HG03432 (cell line): ENCODE measurements at regions not wholly inside any gene's neighbourhood (a gene's known extent, or its start where the extent isn't known, plus 50 kb on each side); places are given as distances from the start of the nearest gene placed in this dataset.
"Not testable (repeated sequence)": the region's sequence is repeated elsewhere in the genome, so short reads cannot be mapped to it uniquely, and the experiment has no call there.

Experiments used
- ATAC-seq: cut with Tn5 transposase; IDR thresholded peaks from one replicate; pipeline ENCODE4 v1.9.1; 2021; ENCODE audit warnings: mild to moderate bottlenecking, moderate library complexity; ENCODE audit not compliant: unreplicated experiment

DNA sequence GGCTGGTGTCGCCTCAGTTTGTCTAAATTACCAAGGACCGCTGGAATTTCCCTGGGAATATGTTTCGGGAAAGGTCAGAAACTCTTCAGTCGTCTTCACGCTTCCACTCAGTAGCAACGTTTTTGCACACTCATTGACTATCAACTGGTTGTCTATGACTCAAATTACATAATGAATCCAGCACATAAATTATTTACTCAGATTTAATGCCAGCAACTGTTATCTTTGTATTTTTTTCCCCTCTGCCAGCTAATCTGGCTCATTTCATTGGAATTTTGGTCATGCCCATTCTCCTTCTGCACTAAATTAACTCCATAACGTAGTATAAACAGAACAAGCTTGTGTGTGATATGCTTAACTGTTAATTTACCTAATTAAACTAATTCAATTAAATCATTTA is 372.7 kb upstream of the ZFHX3 start:
- ATAC-seq: no peak

DNA sequence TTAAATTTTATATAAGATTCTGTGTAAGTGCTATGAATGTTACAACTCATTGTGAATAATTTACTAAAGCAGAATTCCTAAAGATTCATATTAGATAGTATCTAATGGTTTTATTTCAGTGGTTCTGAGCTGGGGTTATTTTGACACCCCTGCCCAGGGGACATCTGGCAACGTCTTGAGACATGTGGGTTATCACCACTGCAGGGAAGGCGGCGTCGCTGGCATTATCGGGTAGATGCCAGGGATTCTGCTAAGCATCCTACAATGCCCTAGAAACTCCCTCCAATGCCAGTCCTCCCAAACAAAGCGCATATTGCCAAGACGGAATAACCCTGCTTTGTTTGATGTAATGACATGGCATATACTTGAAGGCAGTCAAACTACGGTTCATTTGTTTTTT is 372.3 kb upstream of the ZFHX3 start:
- no peak for ATAC-seq

DNA sequence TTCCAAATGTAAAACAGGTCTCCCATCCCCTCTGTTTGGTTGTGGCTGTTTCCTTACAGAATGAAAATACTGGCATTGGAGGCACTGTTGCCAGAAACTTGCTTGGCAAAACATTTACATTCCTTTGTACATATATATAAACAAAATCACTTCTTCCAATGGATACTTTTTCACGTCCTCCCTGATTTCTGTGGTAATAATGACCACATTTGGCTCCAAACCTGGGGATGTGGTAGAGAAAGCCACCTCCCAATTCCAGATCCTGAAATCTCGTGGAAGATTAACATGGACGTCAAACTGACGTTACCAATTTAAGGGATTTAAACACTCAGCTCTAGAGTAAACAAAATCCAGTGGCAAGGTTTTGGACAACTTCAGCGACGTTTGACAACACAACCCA is 370.8 kb upstream of the ZFHX3 start:
- ATAC-seq: no peak

DNA sequence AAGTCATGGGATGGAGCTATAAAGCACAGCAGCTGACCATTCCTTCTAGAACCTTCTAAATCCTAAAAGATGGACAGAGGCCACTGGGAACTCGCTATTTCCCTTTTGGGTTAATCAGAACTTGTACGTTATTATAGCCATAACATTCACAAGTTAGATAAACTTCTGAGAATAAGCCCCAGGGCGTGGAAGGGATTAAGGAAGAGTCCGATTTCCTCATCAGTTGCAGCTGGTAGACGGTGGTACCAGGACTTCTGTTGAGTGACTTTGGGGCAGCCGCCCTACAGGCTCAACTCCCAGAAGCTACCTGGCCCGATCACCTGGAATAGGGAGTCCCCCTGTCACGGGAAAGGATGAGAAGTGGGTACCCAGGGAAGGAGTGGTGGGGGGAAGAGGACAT is 370.1 kb upstream of the ZFHX3 start:
- ATAC-seq: no peak

DNA sequence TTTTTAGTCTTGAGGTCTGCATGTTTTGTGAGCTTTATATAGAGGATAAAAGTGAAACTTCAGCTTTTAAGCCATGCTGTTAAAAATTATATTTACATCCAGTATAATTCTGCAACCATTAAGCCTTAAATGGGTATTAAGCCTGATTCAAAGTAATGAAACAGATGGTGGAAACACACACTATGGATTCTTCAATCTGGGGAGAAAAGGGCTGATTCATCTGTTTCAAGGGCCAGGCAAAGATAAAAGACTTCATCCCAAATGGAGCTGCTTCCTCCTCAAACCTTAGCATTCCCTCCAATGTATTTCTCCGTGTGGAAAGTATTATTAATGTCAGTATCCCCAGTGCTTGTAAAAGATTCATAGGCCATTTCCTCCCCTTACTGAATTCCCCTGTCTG is 367.4 kb upstream of the ZFHX3 start:
- no peak for ATAC-seq

DNA sequence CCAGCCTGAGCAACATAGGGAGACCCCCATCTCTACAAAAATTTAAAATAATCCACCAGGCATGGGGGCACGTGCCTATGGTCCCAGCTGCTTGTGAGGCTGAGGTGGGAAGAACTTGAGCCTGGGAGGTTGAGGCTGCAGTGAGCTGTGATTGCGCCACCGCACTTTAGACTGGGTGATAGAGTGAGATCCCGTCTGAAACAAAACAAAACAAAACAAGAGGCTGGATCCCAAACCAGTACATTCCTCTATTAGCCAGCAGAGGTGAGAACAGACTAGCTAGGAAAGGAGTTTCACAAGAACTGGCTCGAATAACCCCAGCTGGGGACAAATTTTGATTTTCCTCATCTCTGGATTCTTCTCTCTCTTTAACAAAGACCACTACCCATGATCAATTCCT is 366.7 kb upstream of the ZFHX3 start:
- no peak for ATAC-seq

DNA sequence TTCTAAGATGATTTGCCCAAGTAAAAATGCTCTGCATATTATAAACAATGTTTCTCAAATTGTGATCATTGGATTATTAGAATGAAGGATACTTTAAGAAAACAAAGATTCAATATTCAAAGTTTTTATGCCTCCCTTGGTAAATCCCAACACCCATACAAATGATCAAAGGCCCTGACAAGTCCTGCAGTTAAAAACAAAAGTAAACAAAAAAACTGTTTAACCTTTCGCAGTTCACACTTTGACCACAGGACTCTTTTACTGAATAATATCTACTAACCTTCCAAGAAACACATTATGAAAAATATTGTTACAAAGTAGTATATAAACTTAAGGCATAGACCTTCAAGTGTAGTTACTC is 365.9 kb upstream of the ZFHX3 start:
- ATAC-seq: no peak

DNA sequence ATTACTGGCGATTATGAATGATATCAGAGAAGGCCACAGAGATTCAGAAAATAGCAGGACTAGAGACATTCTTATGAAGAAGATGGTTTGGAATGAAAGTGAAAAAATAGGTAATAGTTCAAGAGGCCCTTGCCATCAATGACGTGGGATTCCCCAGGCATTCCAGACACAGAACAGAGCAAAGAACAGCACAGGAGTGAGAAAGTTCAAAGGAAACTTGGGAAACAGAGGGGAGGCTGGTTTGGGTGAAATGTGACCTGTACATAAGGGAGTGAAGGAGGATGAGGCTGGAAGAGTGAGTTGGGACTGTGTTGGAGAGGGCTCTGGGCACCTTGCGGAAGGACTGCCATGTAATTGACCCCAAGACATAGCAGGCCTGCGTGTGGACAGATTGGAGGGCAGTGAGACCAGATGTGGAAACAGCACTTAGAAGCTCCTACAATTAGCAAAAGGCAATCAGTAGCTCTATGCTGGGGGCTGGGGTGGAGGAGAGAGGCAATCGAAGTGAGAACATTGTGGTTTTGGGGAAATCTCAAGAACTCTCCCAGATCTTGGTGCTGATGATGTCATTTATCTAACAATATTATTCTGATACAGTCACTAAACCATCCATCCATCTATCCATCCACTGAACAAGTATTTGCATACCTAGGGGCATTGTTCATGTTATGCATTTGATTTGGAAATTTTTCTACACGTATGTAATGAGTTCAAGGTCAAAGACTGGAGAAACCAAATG is 365.3 kb upstream of the ZFHX3 start:
- no peak for ATAC-seq

DNA sequence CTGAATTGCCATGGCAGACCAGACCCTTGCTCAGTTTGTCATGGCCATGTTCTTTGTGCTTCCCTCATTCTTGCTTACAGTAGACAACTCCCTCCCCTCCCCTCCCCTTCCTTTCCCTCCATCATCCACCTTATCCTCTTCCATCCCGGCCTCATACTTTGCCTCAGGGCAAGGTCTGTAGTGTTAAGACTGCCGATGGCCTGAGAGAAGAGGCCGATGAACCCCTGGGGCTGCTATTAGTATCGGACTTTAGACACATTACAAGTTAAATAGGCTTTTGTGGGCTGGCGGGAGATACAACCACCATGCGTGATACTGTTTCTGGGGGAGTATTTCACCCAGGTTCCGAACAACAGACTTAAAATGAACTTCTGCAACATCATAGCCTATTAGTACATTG is 364.5 kb upstream of the ZFHX3 start:
- no peak for ATAC-seq

DNA sequence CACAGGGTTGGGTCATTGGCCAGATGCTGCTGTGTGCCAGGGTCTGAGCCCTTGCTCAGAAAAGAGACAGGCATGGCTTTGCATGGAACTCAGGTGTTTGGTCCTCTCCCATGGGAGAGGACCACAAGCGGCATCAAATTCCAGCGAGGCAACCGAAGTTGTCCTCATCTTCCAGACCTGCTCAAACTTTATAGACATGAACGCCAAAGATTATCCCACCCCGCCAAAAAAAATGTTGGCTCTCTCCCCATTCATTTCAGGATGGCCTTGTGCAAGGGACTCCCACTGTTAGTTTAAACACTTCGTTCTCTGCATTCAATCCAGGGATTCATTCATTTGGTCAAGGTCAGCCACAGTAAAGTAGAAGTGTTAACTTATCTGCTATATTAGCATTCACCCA is 360.8 kb upstream of the ZFHX3 start:
- ATAC-seq: no peak

DNA sequence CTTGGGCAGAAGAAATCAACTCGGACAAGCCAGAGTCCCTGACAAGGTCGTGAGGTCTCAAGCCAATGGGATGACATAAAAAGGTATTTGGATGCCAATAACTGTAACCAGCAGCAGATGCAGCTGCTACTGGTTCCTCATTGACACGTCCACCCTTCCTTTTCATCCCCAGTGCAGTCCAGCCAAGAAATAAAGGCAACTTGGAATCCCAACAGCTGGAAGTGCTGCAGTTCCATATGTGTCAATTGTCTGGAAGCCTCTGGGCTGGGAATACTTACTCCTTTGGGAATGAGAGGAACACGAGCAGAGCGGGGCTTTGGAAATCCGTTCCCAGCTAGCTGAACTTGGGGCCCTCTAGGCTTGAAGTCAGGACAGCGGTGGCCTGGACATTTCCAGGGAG is 360.4 kb upstream of the ZFHX3 start:
- no peak for ATAC-seq

DNA sequence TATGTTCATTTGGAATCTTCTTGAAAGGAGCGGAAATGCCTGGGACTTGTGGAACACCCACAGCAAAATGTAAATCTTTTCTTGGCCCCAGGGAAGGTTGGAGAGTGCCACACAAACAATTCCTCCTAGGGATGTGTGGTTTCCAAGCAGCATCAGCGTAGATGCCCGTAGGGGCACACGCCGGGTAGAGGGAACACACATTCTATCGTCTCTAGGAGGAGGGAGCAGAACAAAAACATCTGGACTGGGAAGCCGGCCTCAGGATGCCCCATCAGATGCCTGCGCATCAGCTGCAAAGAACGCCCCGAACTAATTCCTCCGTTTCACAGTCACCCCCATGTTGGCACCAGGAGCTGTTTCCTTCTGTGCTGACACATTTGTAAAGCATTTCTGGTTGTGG is 357.9 kb upstream of the ZFHX3 start:
- ATAC-seq: no peak

DNA sequence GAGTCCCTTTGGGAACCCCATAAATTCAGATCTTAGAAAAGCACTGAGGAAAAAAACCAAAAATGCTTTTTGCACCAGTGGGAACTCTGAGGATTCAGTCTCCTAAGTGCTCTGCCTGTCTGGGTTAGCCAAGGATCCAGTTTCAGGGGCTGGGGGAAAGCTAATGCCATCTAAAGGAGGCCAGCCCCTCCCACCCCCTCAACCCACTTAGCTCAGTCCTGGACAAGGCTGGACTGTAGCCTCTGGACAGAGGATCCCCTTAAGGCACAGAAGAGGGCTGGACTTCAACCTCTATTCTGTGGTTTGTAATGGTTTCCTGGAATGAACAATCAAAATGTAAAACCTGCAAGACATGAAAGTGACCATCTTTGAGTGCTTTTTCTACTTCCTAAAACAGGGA is 356.1 kb upstream of the ZFHX3 start:
- no peak for ATAC-seq

DNA sequence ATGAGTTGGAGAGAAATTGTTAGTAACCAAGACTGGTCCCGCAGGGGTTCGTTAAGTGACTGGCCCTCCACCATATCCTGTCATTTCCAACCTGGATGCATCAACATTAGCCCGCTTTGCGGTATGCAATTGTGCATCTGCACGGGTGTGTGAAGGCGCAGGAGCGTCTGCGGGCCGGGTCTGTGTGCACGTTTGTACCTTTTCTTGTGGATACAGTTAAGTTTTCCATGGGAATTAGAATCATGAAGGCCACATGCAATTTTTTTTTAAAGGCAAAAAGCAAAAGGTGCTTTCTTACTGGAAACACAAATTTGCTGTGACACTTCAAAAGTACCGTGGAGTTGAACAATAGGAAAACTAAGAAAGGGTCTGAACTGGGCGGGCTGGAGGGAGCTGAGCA is 355.4 kb upstream of the ZFHX3 start:
- ATAC-seq: no peak

DNA sequence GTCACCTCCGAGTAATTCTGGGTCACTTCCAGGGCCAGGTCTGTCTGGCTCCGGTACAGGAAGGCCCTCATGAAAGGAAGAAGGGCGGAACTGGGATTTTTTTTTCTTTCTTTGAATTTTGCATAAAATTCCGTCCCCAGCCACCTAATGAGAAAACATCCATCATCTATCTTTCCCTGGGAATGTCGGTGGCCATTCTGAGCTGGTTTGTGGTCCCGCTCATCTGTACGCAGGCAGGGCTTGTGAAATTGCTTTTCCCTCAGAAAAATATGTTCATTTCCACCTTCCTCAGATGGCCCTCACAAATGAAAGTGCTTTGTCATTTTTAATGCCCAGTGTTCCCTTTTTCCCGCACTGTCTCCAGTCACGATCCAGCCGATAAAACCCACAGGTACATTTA is 353.0 kb upstream of the ZFHX3 start:
- no peak for ATAC-seq

DNA sequence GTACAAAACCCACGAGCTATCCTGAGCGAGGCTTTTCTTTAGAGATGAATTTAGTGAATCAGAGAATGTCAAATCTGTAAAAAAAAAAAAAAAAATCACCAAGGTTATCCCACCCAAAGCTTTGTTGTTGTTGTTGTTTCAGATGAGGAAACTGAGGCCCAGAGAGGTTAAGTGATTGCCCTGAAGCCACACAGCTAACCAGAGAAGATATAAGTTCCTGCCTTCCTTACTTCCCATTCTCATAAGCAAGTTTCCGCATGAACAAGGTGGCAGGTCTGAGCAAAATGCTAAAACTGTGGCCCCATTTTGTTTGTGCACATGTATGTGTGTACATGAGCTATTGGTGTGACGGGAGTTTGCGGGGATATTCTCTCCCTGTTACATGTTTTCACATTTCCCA is 352.1 kb upstream of the ZFHX3 start:
- ATAC-seq: no peak

DNA sequence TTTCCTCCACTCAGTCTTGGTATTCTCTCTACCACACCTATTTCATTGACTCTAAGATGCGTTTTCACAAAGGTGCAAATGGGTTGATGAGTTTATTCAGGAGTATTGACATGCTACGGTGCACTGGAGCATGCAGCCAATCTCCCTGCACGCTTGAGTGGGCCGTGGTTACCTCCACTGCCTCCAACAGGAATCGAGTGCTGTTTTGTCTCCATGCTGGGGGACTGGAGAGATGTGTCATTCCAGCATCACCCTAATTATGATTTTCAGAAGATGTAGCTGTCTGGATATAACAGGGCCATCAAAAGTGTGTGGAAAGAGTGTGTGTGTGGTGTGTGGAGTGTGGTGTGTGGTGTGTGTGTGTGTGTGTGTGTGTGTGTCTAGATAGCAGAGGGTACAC is 351.6 kb upstream of the ZFHX3 start:
- ATAC-seq: no peak

DNA sequence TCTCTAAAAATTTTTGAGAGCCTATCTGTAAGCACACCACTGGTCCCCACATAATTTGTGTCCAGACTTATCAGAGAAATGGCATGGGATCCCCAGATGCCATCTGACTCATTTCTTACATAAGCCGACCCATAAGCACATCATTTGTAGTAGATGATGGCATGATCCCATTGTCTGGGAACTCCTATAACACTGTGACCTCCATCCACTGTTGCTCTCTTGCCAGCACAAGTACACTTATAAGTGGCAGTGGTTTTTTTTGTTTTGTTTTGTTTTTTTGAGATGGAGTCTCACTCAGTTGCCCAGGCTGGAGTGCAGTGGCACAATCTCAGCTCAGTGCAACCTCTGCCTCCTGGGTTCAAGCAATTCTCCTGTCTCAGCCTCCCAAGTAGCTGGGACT is 350.7 kb upstream of the ZFHX3 start:
- not testable (repeated sequence) for ATAC-seq

DNA sequence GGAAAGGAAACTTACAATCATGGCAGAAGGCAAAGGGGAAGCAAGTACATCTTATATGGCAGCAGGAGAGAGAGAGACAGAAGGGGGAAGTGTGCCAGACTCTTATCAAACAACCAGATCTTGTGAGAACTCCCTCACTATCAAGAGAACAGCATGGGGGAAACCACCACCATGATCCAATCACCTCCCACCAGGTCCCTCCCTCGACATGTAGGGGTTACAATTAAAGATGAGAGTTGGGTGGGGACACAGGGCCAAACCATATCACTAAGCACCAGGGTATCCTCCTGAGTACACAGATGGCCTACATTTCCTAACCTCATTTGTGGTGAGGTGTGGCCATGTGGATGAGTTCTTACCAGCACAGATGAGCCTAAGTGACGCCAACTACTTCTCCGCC is 348.6 kb upstream of the ZFHX3 start:
- ATAC-seq: no peak

DNA sequence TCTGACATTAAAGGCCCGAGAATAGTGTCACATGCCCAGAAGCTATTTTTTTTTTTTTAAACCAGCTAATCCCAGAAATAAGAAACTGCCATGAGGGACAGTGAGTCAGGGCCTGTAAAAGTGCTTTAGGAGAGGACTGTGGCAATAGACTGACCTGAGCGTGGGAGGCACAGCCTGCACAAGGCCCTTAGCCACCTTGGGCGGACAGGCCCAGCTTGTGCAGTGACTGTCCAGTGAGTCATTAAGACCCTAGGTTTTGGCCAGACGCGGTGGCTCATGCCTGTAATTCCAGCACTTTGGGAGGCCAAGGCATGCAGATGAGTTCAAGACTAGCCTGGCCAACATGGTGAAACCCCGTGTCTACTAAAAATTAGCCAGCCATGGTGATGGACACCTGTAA is 343.0 kb upstream of the ZFHX3 start:
- no peak for ATAC-seq

DNA sequence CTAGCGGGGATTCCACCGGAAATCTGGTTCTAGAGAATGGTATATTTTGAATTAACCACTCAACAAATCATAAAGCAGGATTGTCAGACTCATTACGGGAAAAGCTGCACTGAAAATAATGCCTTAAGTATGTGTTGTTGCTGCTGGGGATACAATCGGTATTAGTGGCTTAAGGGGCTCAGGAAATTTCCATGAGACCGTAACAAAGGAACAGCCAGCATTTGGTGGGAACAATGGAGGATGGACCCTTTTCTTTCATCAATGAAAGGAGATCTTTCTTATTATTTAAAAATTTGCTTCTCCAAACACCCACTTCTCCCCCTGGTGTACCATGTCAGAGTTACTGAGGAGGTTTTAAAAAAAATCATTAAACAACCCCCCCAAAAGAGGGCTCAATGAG is 342.6 kb upstream of the ZFHX3 start:
- no peak for ATAC-seq

DNA sequence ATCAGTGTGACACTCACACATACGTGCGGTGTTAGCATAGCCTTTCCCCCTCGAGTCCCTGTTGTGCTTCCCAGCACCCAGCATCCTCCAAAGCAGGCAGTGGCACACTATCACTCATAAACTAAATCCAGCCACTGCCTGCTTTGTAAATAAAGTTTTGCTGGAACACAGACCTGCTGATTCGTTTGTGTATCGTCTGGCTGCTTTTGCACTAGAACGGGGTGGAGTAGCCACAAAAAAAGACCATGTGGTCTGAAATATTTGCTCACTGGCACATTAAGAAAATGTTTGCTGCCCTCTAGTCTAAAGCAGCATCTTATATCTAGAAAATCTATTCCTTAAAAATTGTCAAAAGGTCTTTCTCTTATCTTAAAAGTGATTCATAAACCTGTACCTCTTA is 341.2 kb upstream of the ZFHX3 start:
- no peak for ATAC-seq

DNA sequence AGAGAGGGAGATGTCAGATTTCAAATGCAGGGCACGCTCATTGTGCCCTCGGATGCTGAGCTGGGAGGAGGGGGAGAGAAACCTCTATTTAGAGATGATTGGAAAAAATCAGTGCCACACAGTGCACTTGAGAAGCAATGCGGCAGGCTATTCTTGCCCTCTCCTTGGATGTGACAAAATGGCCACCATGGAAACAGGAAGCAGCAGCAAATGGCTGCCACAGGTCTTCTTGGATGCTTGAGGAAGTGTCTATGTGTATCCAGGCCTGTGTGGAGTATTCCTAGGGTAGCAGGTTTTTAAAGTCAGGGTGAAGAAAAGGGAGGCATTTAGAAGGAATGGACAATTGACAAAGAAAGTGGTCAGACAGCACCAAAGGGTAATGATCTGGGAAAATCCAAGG is 340.1 kb upstream of the ZFHX3 start:
- no peak for ATAC-seq

DNA sequence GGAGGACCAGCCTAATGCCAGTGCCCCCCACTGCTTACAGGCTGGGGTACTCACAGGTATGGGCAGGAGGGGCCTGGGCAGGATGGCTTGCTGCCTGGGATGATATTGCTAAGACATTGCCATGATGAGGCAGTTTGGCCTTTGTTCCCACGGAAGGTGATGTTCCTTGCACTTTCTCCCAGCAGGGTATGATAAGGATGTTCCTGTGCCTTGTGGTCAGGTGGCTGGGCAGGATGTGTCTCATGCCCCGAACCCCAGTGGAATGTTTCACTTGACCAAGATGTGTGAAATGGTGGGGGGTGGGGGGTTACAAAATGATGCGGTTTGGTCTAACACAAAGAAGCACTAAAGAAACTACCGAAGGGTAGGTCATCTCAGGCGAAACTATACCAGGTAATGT is 337.8 kb upstream of the ZFHX3 start:
- ATAC-seq: no peak
